CD4-positive, alpha-beta memory T cell (primary cell): ENCODE measurements at regions not wholly inside any gene's neighbourhood (a gene's known extent, or its start where the extent isn't known, plus 50 kb on each side); places are given as distances from the start of the nearest gene placed in this dataset.

Experiments
- CTCF ChIA-PET: fragments of 350-600 bp; sonication (Branson Sonifier 250); formaldehyde crosslinking; loops from one replicate; lab custom pipeline; 2021; ENCODE audit warnings: inconsistent platforms; ENCODE audit not compliant: partially characterized antibody; lab: Charles Lee
- POLR2A ChIA-PET: fragments of 350-600 bp; sonication (Branson Sonifier 250); formaldehyde crosslinking; loops from one replicate; lab custom pipeline; 2021; ENCODE audit not compliant: partially characterized antibody; lab: Charles Lee
- DNase-seq, 5 donors: peaks; one replicate each; pipeline versions ENCODE4 v3.0.0 to v3.0.0-alpha.2; 2020 to 2022; ENCODE audit warnings: mixed read lengths in 1 of 5
- H3K27ac ChIP-seq: one replicate; pipeline ENCODE4 v1.7.0; 2013; ENCODE audit warnings: low read depth, low read length
- H3K27me3 ChIP-seq: 2 replicates; pipeline ENCODE4 v1.7.0; 2013; ENCODE audit warnings: mild to moderate bottlenecking, low read length, moderate library complexity; ENCODE audit not compliant: insufficient read depth
- H3K36me3 ChIP-seq: 2 replicates; pipeline ENCODE4 v1.7.0; 2013; ENCODE audit warnings: mild to moderate bottlenecking, low read length, moderate library complexity; ENCODE audit not compliant: insufficient read depth
- H3K4me1 ChIP-seq: 2 replicates; pipeline ENCODE4 v1.7.0; 2013; ENCODE audit warnings: mild to moderate bottlenecking, low read length, moderate library complexity; ENCODE audit not compliant: insufficient read depth
- H3K4me3 ChIP-seq, 2 donors: one replicate each; pipeline ENCODE4 v1.7.0; 2013; ENCODE audit warnings: low read length in 2 of 2, mild to moderate bottlenecking in 1 of 2
- H3K9me3 ChIP-seq, 2 donors: one replicate each; pipeline ENCODE4 v1.7.0; 2013; ENCODE audit warnings: low read length in 2 of 2, control low read depth in 1 of 2; ENCODE audit not compliant: control insufficient read depth in 1 of 2
- H3K27ac Mint-ChIP-seq, 7 donors: one replicate each; pipeline ENCODE4 v1.8.0; 2020 to 2021; ENCODE audit warnings: mixed read lengths in 7 of 7, mild to moderate bottlenecking in 6 of 7, inconsistent platforms in 3 of 7, moderate library complexity in 3 of 7
- H3K27me3 Mint-ChIP-seq, 2 donors: one replicate each; pipeline ENCODE4 v1.8.0; 2020 to 2021; ENCODE audit warnings: mixed read lengths in 2 of 2
- H3K36me3 Mint-ChIP-seq, 2 donors: one replicate each; pipeline ENCODE4 v1.8.0; 2020 to 2021; ENCODE audit warnings: mixed read lengths in 2 of 2, inconsistent platforms in 1 of 2, mild to moderate bottlenecking in 1 of 2
- H3K4me1 Mint-ChIP-seq, 4 donors: one replicate each; pipeline ENCODE4 v1.8.0; 2020 to 2021; ENCODE audit warnings: mixed read lengths in 4 of 4, mild to moderate bottlenecking in 1 of 4
- H3K4me3 Mint-ChIP-seq, 8 donors: one replicate each; pipeline ENCODE4 v1.8.0; 2020 to 2021; ENCODE audit warnings: mixed read lengths in 8 of 8, mild to moderate bottlenecking in 7 of 8, moderate library complexity in 6 of 8, inconsistent platforms in 3 of 8
- H3K9me3 Mint-ChIP-seq, 8 donors: one replicate each; pipeline ENCODE4 v1.8.0; 2020 to 2021; ENCODE audit warnings: mixed read lengths in 8 of 8, mild to moderate bottlenecking in 5 of 8, inconsistent platforms in 3 of 8, moderate library complexity in 1 of 8
- intact Hi-C: fragments of 100-400 bp; cut with micrococcal nuclease; formaldehyde crosslinking; loops from one replicate; pipeline ENCODE4 v1.15.1; 2023

DNA sequence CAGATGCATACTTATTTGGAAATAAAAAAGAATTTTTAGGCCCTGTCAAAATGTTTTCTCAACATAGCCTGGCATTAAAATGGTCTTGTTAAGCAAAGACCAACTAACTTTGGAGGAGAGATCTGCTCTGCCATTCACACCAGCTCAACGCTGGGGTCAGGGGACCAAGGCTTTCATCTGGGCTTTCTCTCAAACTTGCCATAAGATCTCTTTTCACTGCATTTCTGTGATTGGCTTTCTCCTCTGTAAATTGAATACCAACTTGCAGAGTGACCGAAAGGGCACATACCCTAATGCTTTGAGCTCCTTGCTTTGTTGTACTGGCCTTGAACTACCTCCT is 71.2 kb downstream of the MYCN start:
- ChIA-PET POLR2A (no interaction called here), CTCF (no interaction called here)
- DNase-seq = no peak
- Mint-ChIP-seq H3K4me3 (no peak overlapping the region), H3K27me3 (peaks cover 17 to 18% of the 10 kb centered on the region in 2 donors), H3K9me3 (peaks cover 0 to 8% (median 3%) of the 10 kb centered on the region in 8 donors), H3K27ac (no peak overlapping the region), H3K36me3 (no peaks in the 10 kb centered on the region), H3K4me1 (peaks cover 2 to 5% (median 4%) of the 10 kb centered on the region in 4 donors)
- Histone ChIP-seq H3K4me3 (no peak overlapping the region), H3K27ac (no peak overlapping the region), H3K9me3 (no peaks in the 10 kb centered on the region), H3K27me3 (no peaks in the 10 kb centered on the region), H3K4me1 (no peaks in the 10 kb centered on the region), H3K36me3 (no peaks in the 10 kb centered on the region)
- intact Hi-C loops = no loop called here

GRCh38 chr2:16010951-16011620 is 70.7 kb downstream of the MYCN start:
- Mint-ChIP-seq H3K27ac (no peak overlapping the region), H3K9me3 (peaks cover 0 to 7% (median 3%) of the 10 kb centered on the region in 8 donors), H3K27me3 (peaks cover 16 to 18% of the 10 kb centered on the region in 2 donors), H3K36me3 (no peaks in the 10 kb centered on the region), H3K4me3 (no peak overlapping the region), H3K4me1 (peaks cover 2 to 5% (median 4%) of the 10 kb centered on the region in 4 donors)
- no peaks in the 10 kb centered on the region for H3K4me1 ChIP-seq
- no peak overlapping the region for H3K27ac ChIP-seq
- no peaks in the 10 kb centered on the region for H3K36me3 ChIP-seq
- no peaks in the 10 kb centered on the region for H3K27me3 ChIP-seq
- intact Hi-C loops = no loop called here
- ChIA-PET CTCF (no interaction called here), POLR2A (no interaction called here)
- no peak overlapping the region for H3K4me3 ChIP-seq
- H3K9me3 ChIP-seq = no peaks in the 10 kb centered on the region
- DNase-seq = no peak

DNA sequence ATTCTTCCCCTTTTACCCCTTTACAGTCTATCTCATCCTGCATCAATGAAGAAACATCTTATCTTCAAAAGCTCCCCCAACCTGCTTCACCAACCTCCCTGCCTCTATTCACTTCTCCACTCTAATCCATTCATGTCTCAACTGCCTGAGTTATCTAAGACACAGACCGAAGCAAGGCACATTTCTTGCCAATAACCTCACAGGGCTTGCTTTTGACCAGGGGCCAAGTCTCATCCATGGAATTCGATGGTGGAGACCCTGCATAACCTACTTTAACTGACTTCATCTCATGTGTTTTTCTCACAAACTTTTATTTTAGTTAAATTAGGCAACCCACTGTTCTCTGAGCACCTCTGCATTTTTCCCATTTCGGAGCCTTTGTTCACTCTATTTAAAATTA is 69.7 kb downstream of the MYCN start:
- Histone ChIP-seq H3K27ac (no peak overlapping the region), H3K36me3 (no peaks in the 10 kb centered on the region), H3K9me3 (no peaks in the 10 kb centered on the region), H3K4me3 (no peak overlapping the region), H3K4me1 (no peaks in the 10 kb centered on the region), H3K27me3 (no peaks in the 10 kb centered on the region)
- ChIA-PET CTCF (no interaction called here), POLR2A (no interaction called here)
- intact Hi-C loops = no loop called here
- Mint-ChIP-seq H3K27me3 (peaks cover 12% of the 10 kb centered on the region in 2 donors), H3K4me3 (no peak overlapping the region), H3K9me3 (peaks cover 0 to 5% (median 2%) of the 10 kb centered on the region in 8 donors), H3K4me1 (peaks cover 2 to 5% (median 4%) of the 10 kb centered on the region in 4 donors), H3K36me3 (no peaks in the 10 kb centered on the region), H3K27ac (no peak overlapping the region)
- no peak for DNase-seq

DNA sequence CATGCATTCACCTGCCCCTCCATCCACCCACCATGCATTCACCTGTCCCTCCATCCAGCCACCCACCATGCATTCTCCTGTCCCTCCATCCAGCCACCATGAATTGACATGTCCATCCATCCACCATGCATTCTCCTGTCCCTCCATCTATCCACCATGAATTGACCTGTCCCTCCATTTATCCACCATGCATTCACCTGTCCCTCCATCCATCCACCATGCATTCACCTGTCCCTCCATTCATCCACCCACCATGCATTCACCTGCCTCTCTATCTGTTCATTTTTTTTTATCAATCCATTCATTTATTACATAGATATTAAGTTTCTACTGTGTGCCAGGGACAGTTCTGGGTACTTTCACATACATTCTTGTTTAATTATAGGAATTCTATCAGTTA is 69.2 kb downstream of the MYCN start:
- intact Hi-C loops = no loop called here

DNA sequence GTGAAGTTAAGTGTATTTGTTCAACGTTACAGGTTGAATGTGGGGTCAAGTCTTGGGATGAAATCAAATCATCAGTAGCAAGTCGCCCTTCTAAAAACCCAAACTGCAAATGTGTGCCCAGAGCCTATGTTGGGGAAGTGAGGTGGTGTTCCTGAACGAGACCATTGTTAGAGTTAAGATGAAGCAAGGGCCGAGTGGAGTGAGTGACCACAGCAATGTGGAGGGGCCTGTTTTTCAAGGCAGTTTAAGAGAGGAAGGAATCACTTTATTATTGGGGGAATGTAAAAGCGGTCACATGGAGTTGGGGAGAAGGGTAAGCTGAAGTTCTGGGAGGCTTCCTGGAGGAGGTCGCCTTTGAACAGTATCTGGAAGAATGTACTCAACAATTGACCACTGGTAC is 68.5 kb downstream of the MYCN start:
- no peaks in the 10 kb centered on the region for H3K9me3 ChIP-seq
- CTCF ChIA-PET = no interaction called here
- intact Hi-C loops = no loop called here
- no peak overlapping the region for H3K4me3 Mint-ChIP-seq
- POLR2A ChIA-PET = no interaction called here
- peaks cover 5 to 7% of the 10 kb centered on the region in 2 donors for H3K27me3 Mint-ChIP-seq
- H3K36me3 ChIP-seq = no peaks in the 10 kb centered on the region
- H3K4me3 ChIP-seq = no peak overlapping the region
- H3K4me1 ChIP-seq = no peaks in the 10 kb centered on the region
- no peak for DNase-seq
- H3K36me3 Mint-ChIP-seq = no peaks in the 10 kb centered on the region
- H3K27ac Mint-ChIP-seq = no peak overlapping the region
- no peak overlapping the region for H3K27ac ChIP-seq
- peaks cover 2 to 5% (median 4%) of the 10 kb centered on the region in 4 donors for H3K4me1 Mint-ChIP-seq
- H3K9me3 Mint-ChIP-seq = peaks cover 0 to 5% (median under 1%) of the 10 kb centered on the region in 8 donors
- H3K27me3 ChIP-seq = no peaks in the 10 kb centered on the region

More for the DNA sequence above, 69.2 kb downstream of the MYCN start:
- Histone ChIP-seq H3K36me3 (no peaks in the 10 kb centered on the region), H3K4me1 (no peaks in the 10 kb centered on the region), H3K27me3 (no peaks in the 10 kb centered on the region), H3K9me3 (no peaks in the 10 kb centered on the region), H3K27ac (no peak overlapping the region), H3K4me3 (no peak overlapping the region)
- H3K4me3 Mint-ChIP-seq = no peak overlapping the region
- peaks cover 9% of the 10 kb centered on the region in 2 donors for H3K27me3 Mint-ChIP-seq
- peaks cover 0 to 5% (median under 1%) of the 10 kb centered on the region in 8 donors for H3K9me3 Mint-ChIP-seq
- H3K36me3 Mint-ChIP-seq = no peaks in the 10 kb centered on the region
- no peak for DNase-seq
- POLR2A ChIA-PET = no interaction called here
- H3K4me1 Mint-ChIP-seq = peaks cover 2 to 5% (median 4%) of the 10 kb centered on the region in 4 donors
- CTCF ChIA-PET = no interaction called here
- no peak overlapping the region for H3K27ac Mint-ChIP-seq

DNA sequence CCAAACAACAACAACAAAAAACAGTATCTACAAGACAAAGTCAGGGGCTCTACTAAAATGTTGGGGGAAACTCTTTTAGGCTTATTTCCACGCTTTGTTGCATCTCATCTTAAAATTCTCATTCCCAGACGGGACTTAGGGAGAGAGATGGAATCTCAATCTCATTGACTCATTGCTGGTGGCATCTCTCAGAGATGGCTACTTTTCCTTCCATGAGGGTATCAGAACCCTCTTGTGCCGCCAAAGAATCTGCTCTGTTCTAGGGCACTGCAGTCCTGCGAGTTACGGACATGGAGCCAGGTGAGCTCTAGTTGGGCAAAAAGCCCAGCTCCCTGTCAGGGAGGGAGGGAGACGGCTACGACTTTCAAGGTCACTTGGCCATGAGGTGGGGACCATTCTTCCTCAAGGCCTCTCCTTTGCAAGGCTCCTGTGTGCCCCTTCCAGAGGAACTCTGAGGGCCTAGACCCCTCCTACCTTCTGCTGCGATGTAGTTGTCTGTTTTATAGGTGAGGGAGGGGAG is 68.0 kb downstream of the MYCN start:
- Mint-ChIP-seq H3K27ac (no peak overlapping the region), H3K27me3 (peaks cover 1 to 4% of the 10 kb centered on the region in 2 donors), H3K4me3 (no peak overlapping the region), H3K4me1 (peaks cover 1 to 3% (median 1%) of the 10 kb centered on the region in 4 donors), H3K36me3 (no peaks in the 10 kb centered on the region), H3K9me3 (peaks cover 0 to 5% (median under 1%) of the 10 kb centered on the region in 8 donors)
- no peak overlapping the region for H3K4me3 ChIP-seq
- no peak overlapping the region for H3K27ac ChIP-seq
- no peak for DNase-seq
- no peaks in the 10 kb centered on the region for H3K9me3 ChIP-seq
- POLR2A ChIA-PET = no interaction called here
- intact Hi-C loops = no loop called here
- no peaks in the 10 kb centered on the region for H3K36me3 ChIP-seq
- CTCF ChIA-PET = no interaction called here
- H3K27me3 ChIP-seq = no peaks in the 10 kb centered on the region
- H3K4me1 ChIP-seq = no peaks in the 10 kb centered on the region

DNA sequence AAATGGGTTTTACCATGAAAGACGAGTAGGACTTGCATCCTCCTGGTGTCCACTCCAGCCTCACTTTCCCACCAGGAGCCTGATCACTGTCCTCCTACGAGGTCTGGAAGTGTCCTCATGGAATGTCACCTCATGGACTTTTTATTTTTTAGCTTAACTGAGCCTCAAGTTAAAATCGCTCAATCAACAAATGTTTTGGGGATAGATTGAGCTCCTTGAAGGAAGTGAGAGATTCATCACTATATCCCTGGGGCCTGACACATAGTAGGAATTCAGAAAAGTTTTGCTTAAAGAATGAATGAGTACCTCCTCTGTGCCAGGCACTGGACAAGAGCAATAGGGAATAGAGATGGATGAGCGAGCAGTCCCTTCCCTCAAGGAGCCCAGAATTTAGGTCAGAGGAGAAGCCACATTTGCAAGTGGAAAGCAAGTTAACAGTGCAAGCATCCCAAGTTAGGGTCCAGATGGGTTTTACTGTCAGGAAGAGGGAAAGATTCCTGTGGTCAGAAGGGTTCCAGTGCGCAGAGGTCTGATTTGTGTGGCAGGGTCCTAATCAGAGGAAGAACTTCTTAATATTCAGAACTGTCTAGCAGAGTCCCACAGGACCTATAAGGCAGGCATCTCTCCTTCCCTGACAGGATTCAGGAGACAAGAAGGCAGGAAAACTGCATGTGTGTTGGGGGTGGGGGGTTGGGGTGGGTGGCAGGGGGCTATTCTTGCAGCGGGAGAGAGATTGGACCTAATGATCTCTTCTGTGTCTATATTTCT is 67.0 kb downstream of the MYCN start:
- no peaks in the 10 kb centered on the region for H3K4me1 ChIP-seq
- Mint-ChIP-seq H3K4me3 (no peak overlapping the region), H3K36me3 (no peaks in the 10 kb centered on the region), H3K9me3 (peaks cover 0 to 5% (median 0%) of the 10 kb centered on the region in 8 donors), H3K27me3 (peaks cover 0 to 2% of the 10 kb centered on the region in 2 donors), H3K4me1 (no peaks in the 10 kb centered on the region), H3K27ac (no peak overlapping the region)
- H3K27ac ChIP-seq = no peak overlapping the region
- no peaks in the 10 kb centered on the region for H3K36me3 ChIP-seq
- H3K4me3 ChIP-seq = no peak overlapping the region
- H3K27me3 ChIP-seq = no peaks in the 10 kb centered on the region
- no peaks in the 10 kb centered on the region for H3K9me3 ChIP-seq
- intact Hi-C loops = no loop called here
- CTCF ChIA-PET = interaction anchor here (1.3 kb wide), 1 partner anchor 9 kb away, joined by 3 read pairs; no protein-coding TSS in a partner anchor
- POLR2A ChIA-PET = no interaction called here
- no peak for DNase-seq
